ENCODE measurements at regions not wholly inside any gene's neighbourhood (a gene's known extent, or its start where the extent isn't known, plus 50 kb on each side); places are given as distances from the start of the nearest gene placed in this dataset.

GRCh38 chr16:17827313-17827712 is 356.6 kb upstream of the XYLT1 start:
- Mint-ChIP-seq H3K27me3 (peaks cover 16% of the 10 kb centered on the region), H3K4me3 (no peak overlapping the region), H3K4me1 (no peaks in the 10 kb centered on the region)

GRCh38 chr16:17817943-17818342 is 347.2 kb upstream of the XYLT1 start:
- peaks cover 11% of the 10 kb centered on the region for H3K9me3 Mint-ChIP-seq
- H3K27ac Mint-ChIP-seq = no peak overlapping the region
- H3K4me1 Mint-ChIP-seq = no peaks in the 10 kb centered on the region
- peaks cover 12% of the 10 kb centered on the region for H3K27me3 Mint-ChIP-seq
- no peaks in the 10 kb centered on the region for H3K36me3 Mint-ChIP-seq
- H3K4me3 Mint-ChIP-seq = no peak overlapping the region

More at GRCh38 chr16:17827313-17827712, 356.6 kb upstream of the XYLT1 start:
- Mint-ChIP-seq H3K36me3 (no peaks in the 10 kb centered on the region), H3K9me3 (no peaks in the 10 kb centered on the region), H3K27ac (no peak overlapping the region)

- no peak overlapping the region for H3K4me3 Mint-ChIP-seq
- H3K4me1 Mint-ChIP-seq = no peaks in the 10 kb centered on the region
Measured at GRCh38 chr16:17817260-17817659, 346.5 kb upstream of the XYLT1 start.

GRCh38 chr16:17812771-17813170 is 342.0 kb upstream of the XYLT1 start:
- H3K27ac Mint-ChIP-seq = no peak overlapping the region
- no peaks in the 10 kb centered on the region for H3K4me1 Mint-ChIP-seq
- peaks cover 20% of the 10 kb centered on the region for H3K9me3 Mint-ChIP-seq
- H3K27me3 Mint-ChIP-seq = peaks cover 11% of the 10 kb centered on the region
- H3K36me3 Mint-ChIP-seq = peaks cover 1% of the 10 kb centered on the region
- no peak overlapping the region for H3K4me3 Mint-ChIP-seq

More at GRCh38 chr16:17817260-17817659, 346.5 kb upstream of the XYLT1 start:
- Mint-ChIP-seq H3K9me3 (peaks cover 11% of the 10 kb centered on the region), H3K27ac (no peak overlapping the region), H3K27me3 (peaks cover 7% of the 10 kb centered on the region), H3K36me3 (no peaks in the 10 kb centered on the region)

DNA sequence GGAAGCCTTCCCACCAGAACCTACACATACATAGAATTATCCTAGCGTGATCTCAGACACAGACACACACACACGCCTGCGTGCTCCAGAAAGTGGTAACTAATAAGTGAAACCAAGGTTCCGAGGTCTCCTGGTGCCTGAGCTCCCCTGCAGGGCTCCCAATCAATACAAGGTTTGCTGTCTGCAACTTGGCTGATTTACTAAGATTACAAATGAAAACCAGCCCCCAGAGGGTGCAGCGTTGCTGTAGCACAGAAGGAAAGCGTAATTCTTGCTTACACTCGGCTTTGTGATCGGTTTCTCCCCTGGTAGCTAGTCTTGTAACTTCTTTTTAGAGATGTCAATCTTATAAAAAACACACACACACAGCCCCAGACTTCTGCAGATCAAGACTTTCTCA is 334.1 kb upstream of the XYLT1 start:
- Mint-ChIP-seq H3K4me3 (no peak overlapping the region), H3K9me3 (no peaks in the 10 kb centered on the region), H3K36me3 (no peaks in the 10 kb centered on the region), H3K27ac (no peak overlapping the region), H3K4me1 (no peaks in the 10 kb centered on the region), H3K27me3 (peaks cover 12% of the 10 kb centered on the region)

DNA sequence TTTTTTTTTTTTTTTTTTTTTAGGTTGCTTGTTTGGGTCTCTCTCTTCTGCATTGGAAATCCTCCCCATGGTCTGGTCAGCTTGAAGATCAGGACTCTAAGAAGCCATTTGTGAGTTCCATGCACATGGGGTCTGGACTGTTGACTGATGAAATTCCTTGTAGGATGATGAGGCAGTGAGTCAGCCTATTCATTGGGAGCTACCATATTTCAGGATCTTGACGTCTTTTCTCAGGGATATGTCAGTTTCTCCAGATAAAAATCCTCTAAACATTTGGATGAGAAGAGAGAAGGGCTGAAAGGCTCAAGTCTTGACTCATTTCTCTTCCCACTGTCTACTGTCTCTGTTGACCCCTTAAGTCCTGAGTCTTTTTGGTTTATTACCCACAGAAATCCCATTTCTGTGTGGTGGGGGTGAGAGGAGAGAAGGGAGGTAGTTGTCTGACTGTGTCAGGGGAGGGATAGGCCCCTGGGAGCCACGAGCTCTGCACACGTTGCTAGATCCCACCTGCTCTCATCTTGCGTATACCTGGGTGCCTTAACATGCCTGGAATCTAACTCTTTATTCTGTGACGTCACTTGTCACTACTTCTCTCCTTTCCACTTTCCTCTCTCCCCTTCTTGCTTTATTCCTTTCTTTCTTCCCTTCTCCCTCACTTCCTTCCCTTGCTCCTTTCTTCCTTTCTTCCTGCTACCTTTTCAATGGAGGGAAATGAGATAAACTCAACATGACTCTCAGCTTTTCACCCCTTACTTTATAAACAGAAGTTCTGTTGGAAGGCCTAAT is 333.1 kb upstream of the XYLT1 start:
- no peak overlapping the region for H3K4me3 Mint-ChIP-seq
- H3K27me3 Mint-ChIP-seq = peaks cover 12% of the 10 kb centered on the region
- no peaks in the 10 kb centered on the region for H3K4me1 Mint-ChIP-seq
- H3K9me3 Mint-ChIP-seq = no peaks in the 10 kb centered on the region
- no peaks in the 10 kb centered on the region for H3K36me3 Mint-ChIP-seq
- H3K27ac Mint-ChIP-seq = no peak overlapping the region

- no peak overlapping the region for H3K27ac Mint-ChIP-seq
- no peak overlapping the region for H3K4me3 Mint-ChIP-seq
- H3K9me3 Mint-ChIP-seq = no peaks in the 10 kb centered on the region
- H3K27me3 Mint-ChIP-seq = peaks cover 9% of the 10 kb centered on the region
- no peaks in the 10 kb centered on the region for H3K4me1 Mint-ChIP-seq
- H3K36me3 Mint-ChIP-seq = no peaks in the 10 kb centered on the region
Measured at GRCh38 chr16:17802571-17802970, 331.8 kb upstream of the XYLT1 start.

GRCh38 chr16:17801068-17801467 is 330.3 kb upstream of the XYLT1 start:
- no peaks in the 10 kb centered on the region for H3K9me3 Mint-ChIP-seq
- H3K36me3 Mint-ChIP-seq = no peaks in the 10 kb centered on the region
- H3K4me1 Mint-ChIP-seq = no peaks in the 10 kb centered on the region
- H3K27ac Mint-ChIP-seq = no peak overlapping the region
- H3K4me3 Mint-ChIP-seq = no peak overlapping the region
- H3K27me3 Mint-ChIP-seq = peaks cover 6% of the 10 kb centered on the region

GRCh38 chr16:17798716-17799115 is 328.0 kb upstream of the XYLT1 start:
- Mint-ChIP-seq H3K4me1 (no peaks in the 10 kb centered on the region), H3K36me3 (no peaks in the 10 kb centered on the region), H3K4me3 (no peak overlapping the region), H3K9me3 (no peaks in the 10 kb centered on the region), H3K27ac (no peak overlapping the region), H3K27me3 (peaks cover 2% of the 10 kb centered on the region)

DNA sequence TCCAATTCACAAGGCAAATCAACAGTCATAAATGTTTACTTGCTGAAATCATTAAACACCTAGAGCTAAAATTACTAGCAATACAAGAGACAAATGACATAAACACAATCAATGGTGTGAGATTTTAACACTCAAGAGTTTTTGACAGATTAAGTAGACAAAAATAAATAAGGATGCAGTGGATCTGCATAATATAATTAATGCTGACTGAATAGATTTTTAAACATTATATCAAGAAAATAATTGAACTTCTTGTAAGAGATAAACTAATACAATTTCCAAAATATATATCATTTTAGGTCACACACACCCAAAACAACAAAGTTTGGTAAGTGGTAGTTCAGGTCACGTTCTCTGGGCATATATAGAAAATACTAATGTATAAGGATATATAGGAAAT is 322.6 kb upstream of the XYLT1 start:
- H3K4me3 Mint-ChIP-seq = no peak overlapping the region
- peaks cover 7% of the 10 kb centered on the region for H3K27me3 Mint-ChIP-seq
- no peaks in the 10 kb centered on the region for H3K4me1 Mint-ChIP-seq
- no peaks in the 10 kb centered on the region for H3K36me3 Mint-ChIP-seq
- no peaks in the 10 kb centered on the region for H3K9me3 Mint-ChIP-seq
- no peak overlapping the region for H3K27ac Mint-ChIP-seq

DNA sequence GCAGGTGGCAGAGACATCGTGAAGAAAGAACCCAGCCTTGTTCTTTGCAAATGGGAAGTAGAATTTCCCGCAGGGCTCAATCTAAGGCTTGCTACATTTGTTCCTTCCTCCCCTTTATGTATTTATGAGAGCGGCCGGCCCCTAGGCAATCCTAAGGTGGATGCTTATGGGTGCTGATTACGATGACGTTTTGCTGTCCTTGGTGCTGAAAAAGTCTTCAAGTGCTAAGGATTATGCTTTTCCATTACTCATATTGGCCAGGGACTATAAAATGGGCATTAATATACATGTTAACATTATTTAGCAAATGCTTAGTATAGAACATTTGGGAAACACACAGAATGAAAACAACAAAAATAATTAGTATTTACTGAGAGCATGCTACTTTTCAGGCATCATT is 313.3 kb upstream of the XYLT1 start:
- H3K27ac Mint-ChIP-seq = no peak overlapping the region
- H3K9me3 Mint-ChIP-seq = no peaks in the 10 kb centered on the region
- no peaks in the 10 kb centered on the region for H3K4me1 Mint-ChIP-seq
- H3K36me3 Mint-ChIP-seq = no peaks in the 10 kb centered on the region
- H3K27me3 Mint-ChIP-seq = peaks cover 6% of the 10 kb centered on the region
- no peak overlapping the region for H3K4me3 Mint-ChIP-seq

- H3K4me3 Mint-ChIP-seq = no peak overlapping the region
- no peaks in the 10 kb centered on the region for H3K36me3 Mint-ChIP-seq
- H3K4me1 Mint-ChIP-seq = no peaks in the 10 kb centered on the region
- peaks cover 18% of the 10 kb centered on the region for H3K27me3 Mint-ChIP-seq
- no peaks in the 10 kb centered on the region for H3K9me3 Mint-ChIP-seq
- H3K27ac Mint-ChIP-seq = no peak overlapping the region
Measured at GRCh38 chr16:17780181-17780580, 309.4 kb upstream of the XYLT1 start.

- Mint-ChIP-seq H3K36me3 (no peaks in the 10 kb centered on the region), H3K4me1 (no peaks in the 10 kb centered on the region), H3K27ac (no peak overlapping the region), H3K27me3 (peaks cover 19% of the 10 kb centered on the region), H3K9me3 (no peaks in the 10 kb centered on the region), H3K4me3 (no peak overlapping the region)
Measured at GRCh38 chr16:17777408-17777863, 306.7 kb upstream of the XYLT1 start.

DNA sequence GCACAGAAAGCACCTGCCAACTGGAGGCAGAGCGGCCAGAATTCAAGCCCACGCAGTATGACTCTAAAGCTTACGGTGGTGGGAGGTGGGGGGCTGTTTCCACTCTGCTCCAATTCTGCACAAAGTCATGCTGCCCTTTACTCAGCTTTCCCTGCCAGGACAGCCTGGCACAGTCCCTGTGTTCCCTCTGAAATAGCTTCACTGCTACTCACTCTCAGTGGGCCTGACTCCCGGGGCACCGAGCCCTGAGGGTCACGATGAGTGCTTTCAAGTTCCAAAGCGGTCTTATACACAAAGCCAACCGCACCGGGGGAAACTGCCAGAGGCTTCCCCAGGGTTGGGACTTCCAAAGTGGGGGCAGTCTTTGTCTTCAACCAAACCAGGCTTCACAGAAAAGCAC is 306.1 kb upstream of the XYLT1 start:
- no peak overlapping the region for H3K4me3 Mint-ChIP-seq
- no peaks in the 10 kb centered on the region for H3K4me1 Mint-ChIP-seq
- no peaks in the 10 kb centered on the region for H3K36me3 Mint-ChIP-seq
- peaks cover 19% of the 10 kb centered on the region for H3K27me3 Mint-ChIP-seq
- H3K27ac Mint-ChIP-seq = no peak overlapping the region
- no peaks in the 10 kb centered on the region for H3K9me3 Mint-ChIP-seq

- H3K27me3 Mint-ChIP-seq = peaks cover 19% of the 10 kb centered on the region
- no peak overlapping the region for H3K4me3 Mint-ChIP-seq
- no peaks in the 10 kb centered on the region for H3K36me3 Mint-ChIP-seq
- H3K4me1 Mint-ChIP-seq = no peaks in the 10 kb centered on the region
- H3K27ac Mint-ChIP-seq = no peak overlapping the region
- no peaks in the 10 kb centered on the region for H3K9me3 Mint-ChIP-seq
Measured at GRCh38 chr16:17776465-17776864, 305.7 kb upstream of the XYLT1 start.

DNA sequence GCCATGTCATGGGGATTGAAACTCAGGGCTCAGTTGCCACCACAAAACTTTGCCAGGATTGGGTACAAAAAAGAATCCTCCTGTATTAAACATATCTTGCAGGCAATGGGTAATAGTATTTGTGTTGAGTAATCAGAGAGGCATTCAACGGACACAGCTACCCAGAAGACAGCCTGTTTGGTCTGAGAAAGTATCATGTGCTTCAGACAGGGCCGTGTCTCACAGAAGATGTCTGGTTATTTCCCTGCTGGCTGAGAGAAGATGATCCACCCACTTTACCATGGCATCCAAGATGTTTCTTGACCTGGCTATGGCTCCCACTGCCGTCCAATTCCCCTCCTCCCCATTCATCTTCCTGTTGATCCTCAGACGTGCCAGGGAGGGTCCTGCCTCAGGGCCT is 304.3 kb upstream of the XYLT1 start:
- H3K9me3 Mint-ChIP-seq = no peaks in the 10 kb centered on the region

DNA sequence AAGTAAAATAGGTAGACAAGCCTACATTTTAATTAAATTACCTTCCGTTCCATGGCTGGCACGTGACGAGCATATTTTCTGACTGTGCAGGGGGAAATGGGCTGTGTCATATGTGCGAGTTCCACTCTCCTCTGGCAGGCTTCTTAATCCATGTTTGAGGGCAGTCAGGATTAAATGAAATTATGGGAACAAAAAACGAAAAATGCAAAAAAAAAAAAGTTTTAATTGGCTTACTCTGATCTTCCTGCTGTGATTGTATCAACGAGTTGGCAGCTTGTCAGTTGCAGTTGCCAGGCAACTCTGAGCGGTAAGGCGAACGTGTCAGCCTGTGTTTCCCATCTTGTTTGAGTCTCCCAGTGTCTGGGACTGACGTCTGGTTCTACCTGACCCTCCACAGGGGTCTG is 302.9 kb upstream of the XYLT1 start:
- no peaks in the 10 kb centered on the region for H3K36me3 Mint-ChIP-seq
- peaks cover 19% of the 10 kb centered on the region for H3K27me3 Mint-ChIP-seq

More for the DNA sequence above, 304.3 kb upstream of the XYLT1 start:
- no peaks in the 10 kb centered on the region for H3K36me3 Mint-ChIP-seq
- peaks cover 19% of the 10 kb centered on the region for H3K27me3 Mint-ChIP-seq
- no peak overlapping the region for H3K27ac Mint-ChIP-seq
- no peaks in the 10 kb centered on the region for H3K4me1 Mint-ChIP-seq
- no peak overlapping the region for H3K4me3 Mint-ChIP-seq

More for the DNA sequence above, 302.9 kb upstream of the XYLT1 start:
- Mint-ChIP-seq H3K4me3 (no peak overlapping the region), H3K9me3 (no peaks in the 10 kb centered on the region), H3K27ac (no peak overlapping the region), H3K4me1 (no peaks in the 10 kb centered on the region)

All from activated naive CD4-positive, alpha-beta T cell treated with anti-CD3 and anti-CD28 coated beads, Interleukin-2, amount 50 U/mL, for 24 hours (primary cell).